ENCODE measurements at regions not wholly inside any gene's neighbourhood (a gene's known extent, or its start where the extent isn't known, plus 50 kb on each side); places are given as distances from the start of the nearest gene placed in this dataset.

- Histone ChIP-seq H3K4me1 (ENCODE audit: insufficient read depth, low read length) (peaks cover 7% of the 10 kb centered on the region), H2AFZ (ENCODE audit: low read length) (no peak overlapping the region), H3K9me3 (ENCODE audit: low read depth, low read length) (no peaks in the 10 kb centered on the region), H3K4me2 (ENCODE audit: insufficient read depth, low read length) (no peak overlapping the region), H4K20me1 (ENCODE audit: insufficient read depth, low read length) (no peaks in the 10 kb centered on the region), H3K36me3 (ENCODE audit: insufficient read depth, low read length) (no peaks in the 10 kb centered on the region), H3K27me3 (ENCODE audit: insufficient read depth, low read length) (peaks cover 5% of the 10 kb centered on the region), H3K4me3 (ENCODE audit: insufficient read depth, low read length) (no peak overlapping the region), H3K79me2 (ENCODE audit: insufficient read depth, low read length) (no peaks in the 10 kb centered on the region), H3K27ac (ENCODE audit: low read depth, low read length) (no peak overlapping the region)
- no peak for DNase-seq (ENCODE audit: insufficient read length, low spot score, missing footprints)
- TF ChIP-seq CTCF (IDR thresholded peaks at IDR 0.05; ENCODE audit: extremely low read depth, low read depth, low read length), result no peak
Measured at GRCh38 chr1:23639460-23640095, 52.0 kb upstream of the RPL11 start.

- Histone ChIP-seq H3K4me2 (ENCODE audit: insufficient read depth, low read length) (no peak overlapping the region), H3K27me3 (ENCODE audit: insufficient read depth, low read length) (no peaks in the 10 kb centered on the region), H3K36me3 (ENCODE audit: insufficient read depth, low read length) (no peaks in the 10 kb centered on the region), H4K20me1 (ENCODE audit: insufficient read depth, low read length) (no peaks in the 10 kb centered on the region), H3K4me3 (ENCODE audit: insufficient read depth, low read length) (no peak overlapping the region), H3K4me1 (ENCODE audit: insufficient read depth, low read length) (peaks cover 10% of the 10 kb centered on the region), H3K27ac (ENCODE audit: low read depth, low read length) (no peak overlapping the region), H3K79me2 (ENCODE audit: insufficient read depth, low read length) (no peaks in the 10 kb centered on the region), H2AFZ (ENCODE audit: low read length) (no peak overlapping the region), H3K9me3 (ENCODE audit: low read depth, low read length) (no peaks in the 10 kb centered on the region)
- no peak for TF ChIP-seq CTCF (IDR thresholded peaks at IDR 0.05; ENCODE audit: extremely low read depth, low read depth, low read length)
- no peak for DNase-seq (ENCODE audit: insufficient read length, low spot score, missing footprints)
Measured at GRCh38 chr1:23638786-23639241, 52.8 kb upstream of the RPL11 start.

GRCh38 chr1:23638188-23638619 lies 53.4 kb upstream of the RPL11 start:
- DNase-seq (ENCODE audit: insufficient read length, low spot score, missing footprints), result no peak
- no peaks in the 10 kb centered on the region for H3K27me3 ChIP-seq (ENCODE audit: insufficient read depth, low read length)
- TF ChIP-seq CTCF (IDR thresholded peaks at IDR 0.05; ENCODE audit: extremely low read depth, low read depth, low read length), result no peak
- no peaks in the 10 kb centered on the region for H4K20me1 ChIP-seq (ENCODE audit: insufficient read depth, low read length)
- H3K27ac ChIP-seq (ENCODE audit: low read depth, low read length), result no peak overlapping the region
- peaks cover 10% of the 10 kb centered on the region for H3K4me1 ChIP-seq (ENCODE audit: insufficient read depth, low read length)
- H3K4me3 ChIP-seq (ENCODE audit: insufficient read depth, low read length), result no peak overlapping the region
- no peak overlapping the region for H2AFZ ChIP-seq (ENCODE audit: low read length)
- H3K9me3 ChIP-seq (ENCODE audit: low read depth, low read length), result no peaks in the 10 kb centered on the region
- no peaks in the 10 kb centered on the region for H3K36me3 ChIP-seq (ENCODE audit: insufficient read depth, low read length)
- H3K79me2 ChIP-seq (ENCODE audit: insufficient read depth, low read length), result no peaks in the 10 kb centered on the region
- no peak overlapping the region for H3K4me2 ChIP-seq (ENCODE audit: insufficient read depth, low read length)

GRCh38 chr1:23636009-23636408 lies 55.6 kb upstream of the RPL11 start:
- Histone ChIP-seq H4K20me1 (ENCODE audit: insufficient read depth, low read length) (no peaks in the 10 kb centered on the region), H3K27me3 (ENCODE audit: insufficient read depth, low read length) (no peaks in the 10 kb centered on the region), H3K27ac (ENCODE audit: low read depth, low read length) (peak overlapping the region; percentile 91), H3K79me2 (ENCODE audit: insufficient read depth, low read length) (no peaks in the 10 kb centered on the region), H3K4me2 (ENCODE audit: insufficient read depth, low read length) (no peak overlapping the region), H3K4me3 (ENCODE audit: insufficient read depth, low read length) (no peak overlapping the region), H3K36me3 (ENCODE audit: insufficient read depth, low read length) (no peaks in the 10 kb centered on the region), H3K9me3 (ENCODE audit: low read depth, low read length) (no peaks in the 10 kb centered on the region), H3K4me1 (ENCODE audit: insufficient read depth, low read length) (peaks cover 10% of the 10 kb centered on the region), H2AFZ (ENCODE audit: low read length) (no peak overlapping the region)
- TF ChIP-seq CTCF (IDR thresholded peaks at IDR 0.05; ENCODE audit: extremely low read depth, low read depth, low read length), result no peak
- DNase-seq (ENCODE audit: insufficient read length, low spot score, missing footprints), result no peak

Data from osteoblast (primary cell).